ENCODE measurements at regions not wholly inside any gene's neighbourhood (a gene's known extent, or its start where the extent isn't known, plus 50 kb on each side); places are given as distances from the start of the nearest gene placed in this dataset.
A peak's percentile ranks its signal among the peaks of the same experiment; 100 is the strongest.

- TF ChIP-seq YY1 (IDR thresholded peaks at IDR 0.05; ENCODE audit: low read depth) (no peak), TCF12 (IDR thresholded peaks at IDR 0.05; ENCODE audit: low read depth) (no peak), NFIC (IDR thresholded peaks at IDR 0.05) (no peak), TAF1 (IDR thresholded peaks at IDR 0.05; ENCODE audit: low read depth) (no peak), FOXM1 (IDR thresholded peaks at IDR 0.05; ENCODE audit: borderline replicate concordance, low read depth) (no peak), CEBPB (IDR thresholded peaks at IDR 0.05) (no peak), USF1 (IDR thresholded peaks at IDR 0.05) (no peak), TEAD4 (IDR thresholded peaks at IDR 0.05) (no peak), RAD21 (IDR thresholded peaks at IDR 0.05; ENCODE audit: low read depth) (no peak), EGR1 (IDR thresholded peaks at IDR 0.05) (no peak)
- TF ChIP-seq, protein P1, sequence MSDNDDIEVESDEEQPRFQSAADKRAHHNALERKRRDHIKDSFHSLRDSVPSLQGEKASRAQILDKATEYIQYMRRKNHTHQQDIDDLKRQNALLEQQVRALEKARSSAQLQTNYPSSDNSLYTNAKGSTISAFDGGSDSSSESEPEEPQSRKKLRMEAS (IDR thresholded peaks at IDR 0.05), result no peak
Measured at GRCh38 chr4:134911941-134912340, 710.4 kb upstream of the PABPC4L start.

GRCh38 chr4:134906404-134907023, 704.9 kb upstream of the PABPC4L start:
- TF ChIP-seq TEAD4 (IDR thresholded peaks at IDR 0.05) (no peak), RAD21 (IDR thresholded peaks at IDR 0.05; ENCODE audit: low read depth) (peak; percentile 71)

DNA sequence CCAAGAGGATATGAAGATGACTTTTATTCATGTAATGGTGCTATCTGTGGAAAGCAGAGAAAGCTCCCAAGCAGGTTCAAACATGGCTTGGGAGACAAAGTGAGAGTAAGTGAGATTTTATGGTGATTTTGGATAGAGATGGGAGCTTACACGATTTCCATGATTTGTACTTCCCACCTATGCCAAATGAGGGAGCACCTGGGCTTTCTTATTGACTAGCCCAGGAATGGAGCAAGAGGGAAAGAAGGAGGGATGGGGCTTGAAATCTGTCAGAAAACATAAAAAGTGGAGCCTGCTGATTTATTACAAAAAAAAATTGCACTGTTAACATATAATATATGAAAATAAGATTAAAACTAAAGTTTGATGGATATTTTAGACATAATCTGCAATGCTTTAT, 703.5 kb upstream of the PABPC4L start:
- peak; percentile 16; the same call in 1 of the 2 replicates for TF ChIP-seq RAD21 (IDR thresholded peaks at IDR 0.05; ENCODE audit: low read depth)
- no peak for TF ChIP-seq YY1 (IDR thresholded peaks at IDR 0.05; ENCODE audit: low read depth)

GRCh38 chr4:134888156-134888555, 686.6 kb upstream of the PABPC4L start:
- TF ChIP-seq, protein P1 (IDR thresholded peaks at IDR 0.05), result no peak

DNA sequence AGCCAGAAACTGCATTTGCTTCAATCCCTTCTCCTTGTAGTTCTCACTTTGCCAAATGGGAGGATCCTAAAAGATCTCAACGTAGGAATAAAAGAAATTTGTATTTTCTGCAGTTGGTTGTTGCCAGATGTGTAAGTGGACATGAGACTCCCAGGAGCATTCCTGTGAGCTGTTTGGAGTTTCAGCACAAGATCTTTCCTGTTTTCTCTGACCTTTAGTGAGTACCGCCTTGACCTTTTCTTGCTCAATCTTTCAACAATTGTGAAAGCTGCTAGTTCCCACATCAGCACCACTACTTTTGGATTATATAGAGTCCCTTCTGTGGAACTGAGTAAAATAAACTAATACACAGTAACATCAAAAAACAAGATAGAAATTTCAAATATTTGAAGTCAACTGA, 683.8 kb upstream of the PABPC4L start:
- no peak for TF ChIP-seq YY1 (IDR thresholded peaks at IDR 0.05; ENCODE audit: low read depth)
- no peak for TF ChIP-seq TCF12 (IDR thresholded peaks at IDR 0.05; ENCODE audit: low read depth)
- TF ChIP-seq RAD21 (IDR thresholded peaks at IDR 0.05; ENCODE audit: low read depth), result no peak
- TF ChIP-seq, protein P1 (IDR thresholded peaks at IDR 0.05), result no peak
- TF ChIP-seq USF1 (IDR thresholded peaks at IDR 0.05), result no peak
- no peak for TF ChIP-seq NFIC (IDR thresholded peaks at IDR 0.05)
- no peak for TF ChIP-seq CEBPB (IDR thresholded peaks at IDR 0.05)
- no peak for TF ChIP-seq CREB1 (IDR thresholded peaks at IDR 0.05; ENCODE audit: low read depth)
- TF ChIP-seq TEAD4 (IDR thresholded peaks at IDR 0.05), result no peak

- TF ChIP-seq ZBTB7A (IDR thresholded peaks at IDR 0.05; ENCODE audit: low read depth) (no peak), EGR1 (IDR thresholded peaks at IDR 0.05) (no peak), FOXM1 (IDR thresholded peaks at IDR 0.05; ENCODE audit: borderline replicate concordance, low read depth) (no peak), NFIC (IDR thresholded peaks at IDR 0.05) (no peak), USF1 (IDR thresholded peaks at IDR 0.05) (no peak)
Measured at GRCh38 chr4:134883831-134884449, 682.4 kb upstream of the PABPC4L start.

- no peak for TF ChIP-seq CEBPB (IDR thresholded peaks at IDR 0.05)
- no peak for TF ChIP-seq YY1 (IDR thresholded peaks at IDR 0.05; ENCODE audit: low read depth)
- TF ChIP-seq USF1 (IDR thresholded peaks at IDR 0.05), result no peak
- no peak for TF ChIP-seq FOXM1 (IDR thresholded peaks at IDR 0.05; ENCODE audit: borderline replicate concordance, low read depth)
- TF ChIP-seq, protein P1 (IDR thresholded peaks at IDR 0.05), result no peak
- TF ChIP-seq EP300 (IDR thresholded peaks at IDR 0.05; ENCODE audit: borderline replicate concordance), result no peak
- no peak for TF ChIP-seq RAD21 (IDR thresholded peaks at IDR 0.05; ENCODE audit: low read depth)
- TF ChIP-seq TEAD4 (IDR thresholded peaks at IDR 0.05), result no peak
- no peak for TF ChIP-seq CREB1 (IDR thresholded peaks at IDR 0.05; ENCODE audit: low read depth)
- TF ChIP-seq TAF1 (IDR thresholded peaks at IDR 0.05; ENCODE audit: low read depth), result no peak
- no peak for TF ChIP-seq REST (IDR thresholded peaks at IDR 0.05; ENCODE audit: low read depth)
- no peak for TF ChIP-seq NFIC (IDR thresholded peaks at IDR 0.05)
Measured at GRCh38 chr4:134879019-134879418, 677.4 kb upstream of the PABPC4L start.
